Fibroblast of pulmonary artery (primary cell): ENCODE measurements at regions not wholly inside any gene's neighbourhood (a gene's known extent, or its start where the extent isn't known, plus 50 kb on each side); places are given as distances from the start of the nearest gene placed in this dataset.

Source experiments
- DNase-seq: peaks from one replicate; pipeline ENCODE4 v3.0.0-alpha.2; 2010; ENCODE audit warnings: low read depth
- H3K4me3 ChIP-seq: replicated peaks from 2 replicates; pipeline ENCODE4 v1.5.1; 2011; ENCODE audit warnings: low read depth, mild to moderate bottlenecking, control low read depth, low read length, moderate library complexity
- TF ChIP-seq, protein P1 (sequence below): IDR thresholded peaks from 2 replicates; pipeline ENCODE4 v1.5.1; 2011; ENCODE audit warnings: mild to moderate bottlenecking, control low read depth, low read length, inconsistent platforms; ENCODE audit errors: missing control alignments

- peak; percentile 13 for DNase-seq
- H3K4me3 ChIP-seq = peak overlapping the region; percentile 57
- TF ChIP-seq, protein P1, sequence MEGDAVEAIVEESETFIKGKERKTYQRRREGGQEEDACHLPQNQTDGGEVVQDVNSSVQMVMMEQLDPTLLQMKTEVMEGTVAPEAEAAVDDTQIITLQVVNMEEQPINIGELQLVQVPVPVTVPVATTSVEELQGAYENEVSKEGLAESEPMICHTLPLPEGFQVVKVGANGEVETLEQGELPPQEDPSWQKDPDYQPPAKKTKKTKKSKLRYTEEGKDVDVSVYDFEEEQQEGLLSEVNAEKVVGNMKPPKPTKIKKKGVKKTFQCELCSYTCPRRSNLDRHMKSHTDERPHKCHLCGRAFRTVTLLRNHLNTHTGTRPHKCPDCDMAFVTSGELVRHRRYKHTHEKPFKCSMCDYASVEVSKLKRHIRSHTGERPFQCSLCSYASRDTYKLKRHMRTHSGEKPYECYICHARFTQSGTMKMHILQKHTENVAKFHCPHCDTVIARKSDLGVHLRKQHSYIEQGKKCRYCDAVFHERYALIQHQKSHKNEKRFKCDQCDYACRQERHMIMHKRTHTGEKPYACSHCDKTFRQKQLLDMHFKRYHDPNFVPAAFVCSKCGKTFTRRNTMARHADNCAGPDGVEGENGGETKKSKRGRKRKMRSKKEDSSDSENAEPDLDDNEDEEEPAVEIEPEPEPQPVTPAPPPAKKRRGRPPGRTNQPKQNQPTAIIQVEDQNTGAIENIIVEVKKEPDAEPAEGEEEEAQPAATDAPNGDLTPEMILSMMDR = no peak
Measured at GRCh38 chr19:30719189-30719998, 347.2 kb downstream of the ZNF536 start.

DNA sequence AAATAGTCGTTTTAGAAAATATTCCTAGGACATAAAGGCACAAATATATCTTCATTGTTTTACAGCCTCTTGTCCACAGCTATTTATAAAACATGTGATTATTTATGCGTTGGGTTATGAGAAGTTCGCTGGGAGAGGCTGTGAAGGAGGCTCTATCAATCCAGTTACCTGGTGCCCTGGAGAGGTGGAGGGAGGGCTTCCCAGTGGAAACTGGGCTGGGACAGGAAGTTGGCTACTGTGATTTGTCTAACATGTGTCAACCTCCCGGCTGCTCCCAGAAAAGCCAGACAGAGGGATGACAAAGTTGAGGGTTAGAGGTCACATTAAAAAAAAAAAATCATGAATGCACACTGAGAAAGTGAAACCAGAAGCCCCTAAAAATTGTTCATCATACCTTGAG lies 346.5 kb downstream of the ZNF536 start:
- TF ChIP-seq, protein P1 = no peak
- H3K4me3 ChIP-seq = peak overlapping the region; percentile 57
- no peak for DNase-seq

DNA sequence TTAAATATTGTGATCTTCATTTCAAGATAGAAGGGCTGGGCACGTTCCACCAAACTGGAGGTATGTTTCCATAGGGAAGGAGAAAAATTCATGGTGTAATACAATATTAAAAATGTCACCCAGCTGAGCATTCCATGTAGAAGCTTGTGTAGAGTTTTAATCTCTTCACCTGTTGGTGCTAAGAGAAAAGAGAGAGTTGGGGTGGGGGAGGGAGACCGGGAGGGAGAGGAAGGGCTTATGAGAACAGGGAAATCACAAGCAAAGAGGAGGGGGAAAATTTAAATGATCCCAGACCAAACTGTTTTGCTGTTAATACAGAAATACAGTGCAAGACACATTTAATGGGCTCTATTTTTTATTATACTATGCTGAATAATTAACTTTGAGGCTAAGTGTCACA lies 345.8 kb downstream of the ZNF536 start:
- TF ChIP-seq, protein P1 = no peak
- DNase-seq = no peak
- no peak overlapping the region for H3K4me3 ChIP-seq

DNA sequence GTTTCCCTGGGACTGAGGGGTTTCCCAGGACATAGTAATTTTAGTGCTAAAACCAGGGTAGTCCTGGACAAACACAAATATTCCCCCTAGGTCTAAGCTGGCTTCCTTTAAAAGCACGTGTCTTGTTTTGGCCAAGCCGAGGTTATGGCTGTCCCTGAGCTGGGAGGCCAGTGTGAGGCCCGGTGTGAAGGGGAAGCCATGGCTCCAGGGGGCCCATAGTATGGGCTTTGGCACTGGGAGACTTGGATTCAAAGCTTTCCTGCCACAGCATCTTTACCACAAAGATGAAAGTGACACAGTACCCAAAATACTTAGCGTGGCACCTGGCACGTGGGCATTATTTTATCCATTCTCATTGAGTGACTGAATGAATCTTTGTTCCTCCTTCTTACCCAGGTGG lies 345.2 kb downstream of the ZNF536 start:
- DNase-seq = no peak
- H3K4me3 ChIP-seq = no peak overlapping the region
- TF ChIP-seq, protein P1 = no peak

GRCh38 chr19:30712431-30713337 lies 340.5 kb downstream of the ZNF536 start:
- H3K4me3 ChIP-seq = no peak overlapping the region
- no peak for DNase-seq
- TF ChIP-seq, protein P1 = no peak

DNA sequence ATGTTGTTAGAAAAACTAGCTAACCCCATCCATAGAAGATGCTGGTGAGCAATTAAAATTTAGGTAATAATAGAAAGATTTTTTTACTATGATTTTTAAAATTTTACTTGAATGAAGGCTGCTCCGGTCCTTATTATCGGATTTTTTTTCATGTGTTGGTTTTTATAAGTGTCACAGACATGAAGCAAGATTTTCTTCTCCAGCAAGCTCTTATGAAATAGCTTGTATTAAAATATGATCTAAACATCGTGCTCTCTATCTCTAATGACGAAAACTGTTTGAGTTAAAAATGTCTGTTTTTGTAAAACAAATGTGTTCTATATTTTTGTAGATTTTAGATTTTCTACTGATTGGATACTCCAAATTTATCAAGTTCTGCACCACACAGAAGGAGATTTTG lies 339.6 kb downstream of the ZNF536 start:
- no peak overlapping the region for H3K4me3 ChIP-seq
- TF ChIP-seq, protein P1 = no peak
- no peak for DNase-seq
